Dermis microvascular lymphatic vessel endothelial cell (primary cell): ENCODE measurements at regions not wholly inside any gene's neighbourhood (a gene's known extent, or its start where the extent isn't known, plus 50 kb on each side); places are given as distances from the start of the nearest gene placed in this dataset.

Source experiments
- DNase-seq, 2 donors: peaks; one replicate each; pipeline versions ENCODE4 v3.0.0 to v3.0.0-alpha.2; 2010; ENCODE audit warnings: low read depth in 2 of 2

DNA sequence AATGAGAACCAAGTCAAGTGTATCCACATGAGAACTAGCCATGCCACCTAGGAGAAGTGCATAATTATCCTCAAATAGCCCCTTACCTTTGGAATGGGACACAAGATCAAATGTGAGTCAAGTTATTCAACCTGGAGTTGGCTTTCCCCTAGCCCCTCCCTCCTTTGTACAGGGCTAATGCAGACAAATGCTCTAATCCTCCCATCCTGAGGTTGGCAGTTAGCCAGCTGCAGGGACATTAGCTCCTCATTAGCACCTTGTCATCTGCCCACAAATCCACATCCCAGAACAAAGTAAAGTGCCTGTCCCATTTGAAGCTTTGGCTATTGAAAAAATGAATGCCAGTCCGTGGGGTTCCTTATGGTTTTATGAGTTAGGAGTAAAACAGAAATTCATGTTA lies 294.1 kb upstream of the FANCL start:
- DNase-seq: no peak

DNA sequence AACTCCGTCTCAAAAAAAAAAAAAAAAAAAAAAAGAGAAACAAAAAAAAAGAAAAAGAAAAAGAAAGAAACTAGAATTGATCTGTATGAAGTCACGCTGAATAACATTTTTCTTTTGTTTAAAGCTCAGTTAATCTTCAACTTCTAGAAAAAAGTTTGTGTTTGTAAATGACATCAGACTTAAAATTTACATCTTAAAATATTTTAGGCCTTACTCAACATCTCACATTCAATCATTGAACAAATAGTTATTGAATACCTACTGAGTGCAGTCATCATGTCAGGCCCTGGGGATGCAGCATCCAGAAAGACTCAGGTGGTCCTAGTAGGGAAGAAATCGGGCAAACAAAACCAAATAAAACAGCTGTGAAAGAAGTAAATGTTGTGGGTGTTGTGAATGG lies 292.3 kb upstream of the FANCL start:
- no peak for DNase-seq

DNA sequence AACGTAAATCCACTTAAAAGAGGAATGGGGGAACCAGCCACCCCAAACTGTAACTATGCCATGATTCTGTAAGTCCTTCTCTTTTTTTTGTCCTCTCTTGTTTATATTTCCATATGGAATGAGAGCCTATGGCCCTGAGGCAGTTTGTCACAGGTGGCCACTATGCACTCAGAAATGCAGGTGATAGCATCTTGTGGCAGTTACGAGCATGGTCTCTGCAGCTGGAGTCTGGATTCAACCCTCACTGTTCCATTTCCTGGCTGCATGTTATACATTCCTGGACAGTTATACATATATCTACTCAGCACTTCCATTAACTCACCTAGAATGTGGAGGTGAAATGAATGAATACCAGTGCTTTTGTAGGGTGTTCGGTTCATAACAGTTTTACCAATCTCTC lies 291.5 kb upstream of the FANCL start:
- DNase-seq: no peak

DNA sequence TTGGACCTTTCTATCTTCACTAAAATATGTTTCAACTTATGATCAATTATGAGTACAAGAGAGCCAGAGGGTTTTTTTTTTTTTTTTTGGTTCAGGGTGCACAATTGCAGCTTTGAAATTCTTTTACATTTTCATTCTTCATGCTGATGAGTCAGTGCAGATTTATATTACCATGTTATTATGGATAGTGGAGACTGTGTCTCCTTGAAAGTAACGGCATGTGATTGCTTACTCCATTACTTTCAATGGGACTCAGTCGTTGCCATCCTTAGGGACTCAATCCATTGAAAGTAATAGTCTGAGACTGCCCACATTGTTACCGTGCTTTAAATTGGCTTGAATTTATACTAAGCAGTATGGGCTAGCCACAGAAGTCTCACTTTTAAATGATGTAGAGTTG lies 286.5 kb upstream of the FANCL start:
- no peak for DNase-seq

DNA sequence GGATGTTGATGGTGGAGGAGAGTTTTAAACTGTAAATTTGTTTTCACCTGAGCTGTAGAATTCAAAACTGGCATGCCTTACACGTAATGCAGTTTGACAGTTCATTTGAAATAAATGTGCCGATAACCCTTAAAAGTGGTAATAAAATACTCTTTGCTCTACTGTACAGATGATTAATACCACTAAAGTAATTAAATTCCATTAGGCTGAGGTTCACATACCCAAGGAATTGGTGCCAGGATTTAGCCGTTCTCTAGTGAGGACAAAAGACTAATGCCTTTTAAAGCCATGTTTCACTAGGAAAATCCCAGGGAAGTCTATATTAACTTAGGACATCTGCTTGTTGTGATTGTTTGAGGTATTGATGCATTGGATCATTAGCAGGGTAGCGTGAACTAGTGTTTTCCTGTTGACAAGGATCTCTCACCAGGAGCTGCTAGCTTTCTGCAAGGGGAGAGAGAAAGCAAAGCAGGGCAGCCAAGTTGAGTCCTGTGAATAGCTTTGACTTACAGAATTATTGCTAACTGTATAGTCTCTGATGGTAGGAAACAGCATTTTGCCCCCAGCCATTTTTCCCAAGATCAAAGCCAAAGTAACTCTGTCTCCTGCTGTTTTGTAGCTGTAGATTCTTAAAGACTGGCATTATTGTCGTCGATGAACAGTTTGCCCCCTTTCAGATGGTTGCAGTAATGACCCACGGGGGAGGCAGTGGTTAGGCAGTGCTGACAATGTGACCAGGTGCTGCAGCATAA lies 280.9 kb upstream of the FANCL start:
- no peak for DNase-seq

DNA sequence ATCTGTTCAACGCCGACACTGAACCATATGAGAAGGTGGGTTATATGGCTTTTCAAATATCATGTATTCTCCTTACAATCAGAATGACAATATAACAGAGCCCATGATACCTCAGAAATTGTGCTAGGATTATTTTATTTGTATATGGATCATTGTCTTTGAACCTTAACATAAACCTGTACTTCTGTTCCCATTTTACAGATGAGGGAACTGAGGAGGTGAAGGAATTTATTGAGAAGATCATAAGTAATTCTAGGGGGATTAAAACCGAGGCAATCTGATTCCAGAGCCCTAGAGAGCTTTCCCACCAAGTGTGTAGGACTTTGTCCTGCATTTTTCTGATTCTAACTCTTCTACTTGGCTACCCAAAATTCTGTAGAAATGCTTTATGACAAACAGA lies 279.8 kb upstream of the FANCL start:
- no peak for DNase-seq

DNA sequence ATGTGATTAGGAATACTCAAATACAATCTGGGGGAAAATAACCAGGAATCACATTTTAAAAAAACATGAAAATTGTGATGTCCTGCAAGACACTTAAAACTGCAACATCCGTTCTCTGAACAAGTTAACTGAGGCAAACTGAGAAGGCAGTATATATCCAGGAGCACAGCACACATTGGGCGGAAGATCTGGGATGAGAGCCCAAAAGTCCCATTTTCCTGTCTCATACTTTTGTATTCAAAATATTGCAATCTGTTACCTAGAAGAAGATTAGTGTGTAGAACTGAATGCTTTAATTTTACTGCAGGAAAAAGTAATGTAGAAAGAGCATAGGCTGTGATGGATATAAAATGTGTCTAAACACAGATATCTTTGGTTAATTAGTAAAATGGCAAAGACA lies 276.8 kb upstream of the FANCL start:
- DNase-seq: no peak

DNA sequence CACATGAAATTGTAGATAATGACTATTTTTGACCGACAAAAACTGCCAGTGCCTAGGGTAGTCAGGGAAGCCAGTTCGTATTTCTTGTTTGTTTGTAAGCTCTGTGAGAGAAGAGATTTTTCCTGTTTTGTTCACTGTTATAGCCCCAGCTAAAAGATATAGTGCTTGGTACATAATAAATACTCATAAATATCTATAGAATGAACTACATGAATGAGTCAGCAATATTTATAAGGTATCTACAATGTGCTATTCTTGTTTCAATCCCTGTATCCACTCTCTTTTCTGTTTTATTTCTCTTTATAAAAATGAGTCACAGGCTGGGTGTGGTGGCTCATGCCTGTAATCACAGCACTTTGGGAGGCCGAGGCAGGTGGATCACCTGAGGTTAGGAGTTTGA lies 275.6 kb upstream of the FANCL start:
- no peak for DNase-seq

DNA sequence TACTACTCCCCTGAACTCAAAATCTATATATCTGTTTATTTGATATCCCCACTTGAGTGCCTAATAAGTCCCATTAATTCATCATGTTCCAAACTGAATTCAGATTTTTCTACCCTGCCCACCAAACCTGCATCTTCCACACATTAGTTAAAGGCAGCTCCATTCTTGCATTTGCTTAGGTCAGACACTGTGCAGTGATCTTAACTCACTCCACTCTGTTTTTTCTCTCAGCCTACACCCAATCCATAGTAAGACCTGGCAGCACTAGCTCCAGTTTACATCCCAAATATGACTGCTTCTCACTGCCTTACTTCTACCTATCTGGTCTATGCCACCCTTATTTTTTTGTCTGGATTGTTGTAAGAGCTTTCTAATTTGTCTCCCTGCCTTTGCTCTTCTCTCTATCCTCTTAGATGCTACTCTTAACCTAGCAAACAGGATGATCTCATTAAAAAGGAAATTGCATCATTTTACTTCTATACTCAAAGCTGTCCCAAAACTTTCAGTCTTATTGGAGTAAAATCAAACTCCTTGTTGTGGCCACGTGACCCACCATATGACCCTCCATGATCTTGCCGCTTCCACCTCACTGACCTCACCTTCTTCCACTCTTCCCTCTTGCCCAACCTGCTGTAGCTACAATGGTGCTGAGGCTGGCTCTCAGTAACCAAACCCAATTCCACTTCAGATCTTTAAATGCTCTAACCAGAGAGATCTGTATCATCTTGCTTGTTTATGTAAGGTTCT lies 274.9 kb upstream of the FANCL start:
- DNase-seq: no peak

DNA sequence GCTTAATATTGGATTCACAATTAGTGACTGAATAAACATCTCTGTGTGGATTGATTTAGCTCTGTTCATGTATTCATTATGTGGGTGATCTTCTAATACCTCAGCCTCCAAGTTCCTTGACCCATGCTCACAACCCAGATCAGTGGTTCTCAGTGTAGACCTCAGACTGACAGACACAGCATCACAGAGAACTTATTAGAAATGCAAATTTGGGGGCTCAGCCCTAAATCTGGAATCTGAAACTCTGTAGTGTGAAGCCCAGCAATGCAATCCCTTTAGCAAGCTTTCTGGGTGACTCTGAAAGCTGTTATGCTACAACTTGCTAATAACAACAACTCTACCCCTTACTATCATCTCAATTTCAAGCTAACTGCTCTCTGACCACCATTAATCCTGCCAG lies 273.1 kb upstream of the FANCL start:
- DNase-seq: no peak

DNA sequence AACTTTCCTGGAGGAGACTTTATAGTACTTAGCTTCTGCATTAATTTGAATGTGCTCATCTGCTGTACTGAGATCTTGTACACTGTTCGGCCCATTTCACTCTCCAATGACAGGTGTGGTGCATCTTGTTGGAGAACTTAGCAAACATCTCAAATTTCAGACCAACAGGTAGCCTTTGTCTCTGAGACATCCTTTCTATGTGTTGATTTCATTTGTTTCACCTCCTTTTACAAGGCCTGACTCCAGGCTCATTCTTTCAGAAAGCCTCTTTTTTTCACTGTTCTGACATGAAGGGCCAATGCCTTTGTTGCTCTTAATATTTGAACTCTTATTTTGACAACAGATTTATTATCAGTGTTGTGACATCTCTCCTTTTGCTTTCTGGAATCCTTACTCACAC lies 271.8 kb upstream of the FANCL start:
- DNase-seq: no peak

DNA sequence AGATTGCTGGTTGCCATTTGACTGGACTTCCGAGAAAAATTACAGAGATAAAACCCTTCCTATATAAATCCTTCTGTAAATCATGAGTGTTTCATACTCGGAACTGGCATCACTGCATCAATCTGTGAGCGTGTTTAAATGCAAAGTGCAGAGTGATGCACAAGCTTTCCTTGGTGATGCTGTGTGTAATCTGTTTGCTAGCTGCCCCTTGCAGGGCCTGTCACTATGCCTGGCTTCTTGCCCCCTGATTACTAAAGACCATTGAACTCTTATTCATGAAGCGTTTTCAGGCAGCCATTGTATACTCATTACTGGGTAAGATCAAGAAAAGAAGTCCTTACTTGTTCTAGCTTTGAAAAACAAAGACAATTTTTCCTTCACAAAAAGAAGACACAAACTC lies 266.9 kb upstream of the FANCL start:
- DNase-seq: no peak

DNA sequence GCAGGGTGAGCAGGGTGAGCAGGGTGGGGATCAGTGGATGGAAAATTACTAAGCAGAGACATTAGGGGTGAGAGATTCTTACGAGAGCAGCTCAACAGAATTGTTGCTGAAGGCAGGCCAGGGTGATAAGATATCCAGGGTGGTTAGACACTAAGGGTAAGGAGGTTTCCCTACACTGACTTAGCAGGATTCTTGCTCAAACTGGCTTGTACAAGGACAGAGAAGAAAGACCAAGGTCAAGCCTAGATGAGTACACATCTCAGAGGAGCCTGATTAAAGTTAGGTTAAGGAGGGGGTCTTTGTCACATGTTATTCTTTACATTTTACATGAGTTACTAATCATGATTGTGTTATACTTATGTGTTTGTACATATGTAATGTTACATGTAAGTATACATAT lies 262.8 kb upstream of the FANCL start:
- no peak for DNase-seq

DNA sequence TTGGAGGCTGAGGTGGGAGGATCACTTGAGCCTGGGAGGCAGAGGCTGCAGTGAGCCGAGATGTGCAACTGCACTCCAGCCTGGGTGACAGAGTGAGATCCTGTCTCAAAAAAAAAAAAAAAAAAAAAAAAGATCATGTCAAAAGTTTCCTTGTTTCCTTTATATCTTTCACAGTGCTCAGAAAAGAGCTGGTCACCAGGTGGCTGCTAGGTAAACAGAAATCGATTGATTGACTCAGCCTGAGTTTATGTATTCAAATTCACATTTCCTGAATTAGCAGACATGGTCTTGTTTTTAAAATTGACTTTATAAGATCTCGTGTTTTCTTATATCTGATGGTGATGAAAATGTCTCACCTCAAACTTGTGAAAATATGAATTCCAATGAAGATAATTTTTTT lies 261.8 kb upstream of the FANCL start:
- no peak for DNase-seq

DNA sequence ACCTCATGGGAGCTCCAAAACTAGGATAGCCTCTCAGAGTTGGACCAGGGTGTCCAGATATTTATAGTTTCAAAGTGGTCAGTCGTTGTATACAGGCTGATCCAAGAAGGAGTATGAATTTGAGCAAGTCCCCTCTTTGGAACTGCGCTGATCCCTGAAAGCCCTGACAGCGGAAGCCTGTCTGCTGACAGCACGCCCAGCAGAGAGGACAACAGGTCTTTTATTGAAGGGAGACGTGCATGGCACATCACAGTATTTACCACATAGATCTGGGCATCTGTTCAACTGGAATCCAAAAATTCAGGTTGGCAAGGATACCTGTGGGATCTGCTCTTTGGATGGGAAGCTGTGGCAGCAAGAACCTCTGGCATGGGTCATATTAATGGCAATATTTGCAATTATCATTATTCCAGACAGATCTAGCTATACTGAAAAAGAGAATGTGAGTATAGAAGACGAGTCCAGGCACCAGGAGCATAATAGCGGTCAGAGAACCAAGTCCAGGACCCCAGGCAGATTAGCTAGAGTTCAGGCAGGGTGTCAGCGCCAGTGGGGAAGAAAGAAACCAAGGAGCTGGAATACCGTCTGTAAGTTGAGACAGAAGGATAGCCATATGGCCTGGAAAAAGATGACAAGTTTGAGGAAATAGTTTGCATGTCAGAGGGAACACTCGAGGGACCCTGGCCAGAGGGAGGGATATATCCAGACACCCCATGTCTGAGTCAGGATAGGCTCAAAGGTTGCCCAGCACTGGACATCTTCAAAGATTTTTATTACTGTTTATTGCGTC lies 260.4 kb upstream of the FANCL start:
- DNase-seq: no peak

DNA sequence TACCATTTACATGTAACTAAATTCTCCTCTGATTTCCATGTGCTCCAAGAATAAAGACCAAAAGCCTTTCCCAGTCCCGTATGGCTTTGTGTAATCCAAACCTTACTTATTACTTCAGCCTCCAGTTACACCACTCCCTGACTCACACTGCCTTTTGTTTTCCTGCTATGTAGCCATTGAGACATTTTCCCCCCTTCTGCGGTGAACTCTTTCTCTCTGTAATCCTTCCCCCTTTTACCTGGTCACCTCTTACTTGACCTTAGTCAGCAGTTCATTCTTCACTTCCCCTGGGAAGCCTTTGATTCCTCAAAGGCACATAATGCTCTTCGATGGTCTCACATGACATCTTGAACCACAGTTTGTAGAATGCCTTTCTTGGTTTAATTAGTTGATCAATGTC lies 256.0 kb upstream of the FANCL start:
- DNase-seq: no peak

DNA sequence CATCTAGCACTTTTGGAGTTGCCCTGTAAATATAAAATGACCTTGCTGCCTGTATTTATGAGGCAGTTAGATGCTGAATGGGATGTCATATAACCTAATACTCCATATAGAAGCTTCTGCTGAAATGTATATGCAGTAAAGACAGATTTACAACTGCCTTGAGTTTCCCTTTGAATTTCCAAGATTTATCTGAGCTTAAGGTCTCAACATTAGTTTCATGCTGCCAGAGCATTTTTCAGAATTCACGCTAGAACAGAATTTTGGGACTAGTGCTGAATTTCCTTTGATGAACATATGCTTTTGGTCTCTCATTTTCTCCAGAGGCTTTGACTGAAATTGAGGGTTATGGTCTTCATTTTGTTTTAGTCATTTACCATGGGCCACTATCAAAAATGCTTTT lies 254.7 kb upstream of the FANCL start:
- DNase-seq: no peak

DNA sequence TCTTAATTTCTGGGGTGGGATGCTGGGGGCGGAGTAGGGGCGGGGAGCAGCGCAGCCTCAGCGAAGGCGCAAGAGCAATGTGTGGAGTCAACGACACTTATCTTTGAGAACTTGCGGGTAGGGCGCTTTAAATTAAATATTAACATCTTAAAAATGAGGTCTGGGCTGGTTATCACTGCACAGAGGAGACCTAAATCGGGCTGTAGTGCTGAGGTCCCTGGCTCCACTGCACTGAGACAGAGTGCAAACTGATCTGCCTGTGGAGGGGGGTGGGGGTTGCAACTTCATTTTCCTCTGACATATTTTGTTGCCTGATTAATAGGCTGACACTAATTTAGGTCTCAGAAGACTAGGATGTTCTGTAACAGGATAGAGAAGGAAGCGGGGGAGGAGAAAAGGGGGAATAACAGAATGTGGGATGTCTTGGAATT lies 253.0 kb upstream of the FANCL start:
- DNase-seq: no peak

DNA sequence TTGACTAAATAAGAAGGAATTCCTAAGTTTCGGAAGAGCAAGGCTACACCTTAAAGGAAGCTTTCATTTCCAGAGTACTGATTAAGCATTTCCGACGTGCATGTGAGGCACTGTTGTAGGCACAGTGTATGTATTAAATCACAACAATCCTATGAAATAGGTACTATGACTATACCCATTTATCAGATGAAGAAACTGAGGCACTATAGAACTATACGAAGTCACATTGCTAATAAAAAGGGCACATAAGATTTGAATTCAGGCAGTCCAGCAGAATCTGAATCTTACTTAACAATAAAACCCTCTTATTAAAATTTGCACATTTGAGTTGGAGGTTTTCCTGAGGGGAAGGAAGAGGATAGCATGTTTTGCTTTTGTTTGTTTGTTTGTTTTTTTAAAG lies 243.5 kb upstream of the FANCL start:
- DNase-seq: no peak

DNA sequence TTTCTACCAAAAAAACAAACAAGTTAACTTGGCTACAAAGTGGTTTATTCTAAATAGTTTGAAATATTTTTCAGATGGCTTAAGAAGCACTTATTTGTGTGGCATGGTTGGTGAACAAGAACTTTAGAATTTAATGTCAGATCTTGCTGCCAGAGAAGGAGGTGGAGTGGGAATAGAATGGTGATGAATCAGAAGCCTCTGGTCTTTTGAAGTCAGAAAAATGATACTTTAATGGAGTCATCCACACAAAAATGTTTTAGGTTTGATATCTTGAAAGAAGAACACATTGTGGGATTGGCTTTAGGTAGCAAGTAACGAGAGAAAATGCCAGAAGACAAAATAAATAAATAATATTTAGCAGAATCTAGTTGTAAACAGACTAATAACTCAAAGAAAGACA lies 243.1 kb upstream of the FANCL start:
- no peak for DNase-seq

DNA sequence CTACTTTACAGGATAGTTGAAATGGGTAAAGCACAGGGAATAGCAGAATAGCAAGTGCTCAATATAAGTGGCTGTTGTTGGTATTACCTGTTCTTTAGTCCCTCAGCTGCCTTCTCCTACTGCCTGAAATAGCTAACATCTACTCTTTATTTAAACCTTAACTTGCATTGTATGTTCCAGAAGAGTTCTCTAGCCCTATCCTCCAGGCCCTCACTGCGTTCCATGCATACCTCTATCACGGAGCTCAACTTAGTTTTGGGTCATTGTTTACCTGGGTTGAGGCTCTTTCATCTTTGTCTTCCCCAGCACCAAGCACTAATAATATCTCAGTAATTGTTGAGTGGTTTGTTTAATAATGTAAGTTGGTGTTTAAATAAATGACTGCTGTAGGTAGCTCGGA lies 242.2 kb upstream of the FANCL start:
- DNase-seq: no peak

DNA sequence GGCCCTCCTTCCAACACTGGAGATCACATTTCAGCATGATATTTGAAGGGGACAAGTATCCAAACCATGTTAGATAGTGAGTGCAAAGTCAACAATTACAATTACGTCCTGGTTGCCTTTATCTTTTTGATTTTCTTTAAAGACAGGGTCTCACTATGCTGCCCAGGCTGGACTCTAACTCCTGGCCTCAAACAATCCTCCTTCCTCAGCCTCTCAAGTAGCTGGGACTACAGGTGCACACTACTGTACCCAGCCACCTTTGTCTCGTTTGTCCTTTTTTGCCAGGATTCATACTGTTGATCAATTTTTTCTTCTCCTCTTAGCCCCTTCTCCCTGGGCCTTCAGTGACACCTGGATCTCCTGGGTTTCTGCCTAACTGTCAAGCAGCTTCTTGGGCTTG lies 240.5 kb upstream of the FANCL start:
- DNase-seq: no peak

DNA sequence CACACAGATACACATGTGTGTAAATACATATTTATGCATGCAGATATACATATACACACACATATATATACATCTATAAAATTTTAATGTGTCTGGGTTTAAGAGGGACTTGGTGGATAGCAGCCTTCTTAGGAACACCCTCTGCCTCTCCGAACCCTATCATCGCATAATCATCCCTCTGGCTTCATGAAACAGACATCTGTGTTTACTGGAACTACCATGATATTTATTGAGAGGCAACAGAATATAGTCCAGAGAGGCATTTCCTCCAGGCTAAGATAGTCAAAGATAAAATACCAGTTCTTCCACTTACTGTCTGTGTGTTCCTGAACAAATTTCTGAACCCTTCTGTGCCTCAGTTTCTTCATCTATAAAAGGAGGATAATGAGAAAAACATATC lies 239.0 kb upstream of the FANCL start:
- DNase-seq: no peak
